SK-N-SH treated with all-trans-retinoic acid at 6 μM for 48 hours (cell line): ENCODE measurements at regions not wholly inside any gene's neighbourhood (a gene's known extent, or its start where the extent isn't known, plus 50 kb on each side); places are given as distances from the start of the nearest gene placed in this dataset.

ENCODE experiments used
- CSDC2 ChIP-seq: fragments of 250-450 bp; sonication (Bioruptor Pico); IDR thresholded peaks from 2 replicates; pipeline ENCODE4 v1.5.0; 2020; ENCODE audit warnings: mild to moderate bottlenecking, moderate library complexity
- ESRRG ChIP-seq: fragments of 250-450 bp; sonication (Bioruptor Pico); IDR thresholded peaks from 2 replicates; pipeline ENCODE4 v1.6.1; 2021; ENCODE audit warnings: mild to moderate bottlenecking
- OSR1 ChIP-seq: fragments of 250-450 bp; sonication (Bioruptor Pico); IDR thresholded peaks from 2 replicates; pipeline ENCODE4 v1.8.0; 2022; ENCODE audit warnings: moderate library complexity, mild to moderate bottlenecking, inconsistent platforms
- RARB ChIP-seq: fragments of 250-450 bp; sonication (Bioruptor Pico); IDR thresholded peaks from 2 replicates; pipeline ENCODE4 v1.8.0; 2021; ENCODE audit warnings: mild to moderate bottlenecking, moderate library complexity
- SNAI2 ChIP-seq: fragments of 250-450 bp; sonication (Bioruptor Pico); IDR thresholded peaks from 2 replicates; pipeline ENCODE4 v1.5.0; 2020; ENCODE audit warnings: mild to moderate bottlenecking, moderate library complexity
- ZC3H10 ChIP-seq: fragments of 250-450 bp; sonication (Bioruptor Pico); IDR thresholded peaks from 2 replicates; pipeline ENCODE4 v1.5.1; 2021; ENCODE audit warnings: mild to moderate bottlenecking, moderate library complexity
- ZFP3 ChIP-seq: fragments of 250-450 bp; sonication (Bioruptor Pico); IDR thresholded peaks from 2 replicates; pipeline ENCODE4 v1.5.0; 2020; ENCODE audit warnings: mild to moderate bottlenecking, moderate library complexity
- ZFP30 ChIP-seq: fragments of 450-650 bp; formaldehyde crosslinking; IDR thresholded peaks from 2 replicates; pipeline ENCODE4 v1.5.0; 2022; ENCODE audit warnings: mild to moderate bottlenecking, moderate library complexity
- ZNF8 ChIP-seq: fragments of 450-650 bp; formaldehyde crosslinking; IDR thresholded peaks from 2 replicates; pipeline ENCODE4 v1.5.0; 2020; ENCODE audit warnings: mild to moderate bottlenecking, moderate library complexity
- TF ChIP-seq, protein P1 (sequence below): fragments of 250-450 bp; sonication (Bioruptor Pico); IDR thresholded peaks from 2 replicates; pipeline ENCODE4 v1.5.1; 2020; ENCODE audit warnings: low read depth, mild to moderate bottlenecking, moderate library complexity
- TF ChIP-seq, protein P2 (sequence below): fragments of 250-450 bp; sonication (Bioruptor Pico); IDR thresholded peaks from 2 replicates; pipeline ENCODE4 v1.5.1; 2021; ENCODE audit warnings: mild to moderate bottlenecking, moderate library complexity

DNA sequence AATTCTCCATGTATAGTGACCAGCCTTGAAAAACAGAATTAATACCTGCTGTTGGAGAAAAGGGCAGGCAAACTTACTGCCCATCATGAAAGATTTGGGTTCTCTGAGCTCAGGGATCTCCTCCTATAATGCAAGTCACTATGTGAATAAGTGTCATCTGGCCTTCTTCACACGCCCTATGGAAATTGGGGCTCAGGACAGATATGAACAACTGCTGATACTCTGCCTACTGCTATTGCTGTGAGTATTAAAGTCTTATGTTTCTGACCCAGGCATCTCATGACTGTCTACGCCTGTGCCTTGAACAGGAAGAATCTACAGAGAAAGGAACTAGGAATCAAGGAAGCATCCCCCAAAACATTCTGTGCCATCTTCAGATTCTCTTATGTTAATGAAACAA lies 226.1 kb downstream of the SOD2 start:
- no peak for TF ChIP-seq ESRRG (CRISPR knock-in tag)
- TF ChIP-seq, protein P1, sequence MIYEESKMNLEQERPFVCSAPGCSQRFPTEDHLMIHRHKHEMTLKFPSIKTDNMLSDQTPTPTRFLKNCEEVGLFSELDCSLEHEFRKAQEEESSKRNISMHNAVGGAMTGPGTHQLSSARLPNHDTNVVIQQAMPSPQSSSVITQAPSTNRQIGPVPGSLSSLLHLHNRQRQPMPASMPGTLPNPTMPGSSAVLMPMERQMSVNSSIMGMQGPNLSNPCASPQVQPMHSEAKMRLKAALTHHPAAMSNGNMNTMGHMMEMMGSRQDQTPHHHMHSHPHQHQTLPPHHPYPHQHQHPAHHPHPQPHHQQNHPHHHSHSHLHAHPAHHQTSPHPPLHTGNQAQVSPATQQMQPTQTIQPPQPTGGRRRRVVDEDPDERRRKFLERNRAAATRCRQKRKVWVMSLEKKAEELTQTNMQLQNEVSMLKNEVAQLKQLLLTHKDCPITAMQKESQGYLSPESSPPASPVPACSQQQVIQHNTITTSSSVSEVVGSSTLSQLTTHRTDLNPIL (CRISPR knock-in tag): no peak
- no peak for TF ChIP-seq ZFP30 (CRISPR knock-in tag)
- TF ChIP-seq OSR1: no peak
- no peak for TF ChIP-seq CSDC2 (CRISPR knock-in tag)
- TF ChIP-seq ZNF8 (CRISPR knock-in tag): no peak
- TF ChIP-seq, protein P2, sequence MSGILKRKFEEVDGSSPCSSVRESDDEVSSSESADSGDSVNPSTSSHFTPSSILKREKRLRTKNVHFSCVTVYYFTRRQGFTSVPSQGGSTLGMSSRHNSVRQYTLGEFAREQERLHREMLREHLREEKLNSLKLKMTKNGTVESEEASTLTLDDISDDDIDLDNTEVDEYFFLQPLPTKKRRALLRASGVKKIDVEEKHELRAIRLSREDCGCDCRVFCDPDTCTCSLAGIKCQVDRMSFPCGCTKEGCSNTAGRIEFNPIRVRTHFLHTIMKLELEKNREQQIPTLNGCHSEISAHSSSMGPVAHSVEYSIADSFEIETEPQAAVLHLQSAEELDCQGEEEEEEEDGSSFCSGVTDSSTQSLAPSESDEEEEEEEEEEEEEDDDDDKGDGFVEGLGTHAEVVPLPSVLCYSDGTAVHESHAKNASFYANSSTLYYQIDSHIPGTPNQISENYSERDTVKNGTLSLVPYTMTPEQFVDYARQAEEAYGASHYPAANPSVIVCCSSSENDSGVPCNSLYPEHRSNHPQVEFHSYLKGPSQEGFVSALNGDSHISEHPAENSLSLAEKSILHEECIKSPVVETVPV (CRISPR knock-in tag): no peak
- no peak for TF ChIP-seq ZFP3
- TF ChIP-seq ZC3H10 (CRISPR knock-in tag): no peak
- no peak for TF ChIP-seq RARB (CRISPR knock-in tag)
- TF ChIP-seq SNAI2 (CRISPR knock-in tag): no peak
